Loucy (cell line): ENCODE measurements at regions not wholly inside any gene's neighbourhood (a gene's known extent, or its start where the extent isn't known, plus 50 kb on each side); places are given as distances from the start of the nearest gene placed in this dataset.

Experiments
- EZH2phosphoT487 ChIP-seq: fragments of 200-600 bp; IDR thresholded peaks from 2 replicates; pipeline ENCODE4 v1.6.1; 2018; ENCODE audit warnings: antibody characterized with exemption, mild to moderate bottlenecking, moderate library complexity, borderline replicate concordance
- TF ChIP-seq, protein P1 (sequence below): fragments of 200-600 bp; sonication (generic); conservative IDR thresholded peaks from 2 replicates; pipeline ENCODE4 v1.5.1; 2014; ENCODE audit warnings: mild to moderate bottlenecking, antibody characterized with exemption, low read length

DNA sequence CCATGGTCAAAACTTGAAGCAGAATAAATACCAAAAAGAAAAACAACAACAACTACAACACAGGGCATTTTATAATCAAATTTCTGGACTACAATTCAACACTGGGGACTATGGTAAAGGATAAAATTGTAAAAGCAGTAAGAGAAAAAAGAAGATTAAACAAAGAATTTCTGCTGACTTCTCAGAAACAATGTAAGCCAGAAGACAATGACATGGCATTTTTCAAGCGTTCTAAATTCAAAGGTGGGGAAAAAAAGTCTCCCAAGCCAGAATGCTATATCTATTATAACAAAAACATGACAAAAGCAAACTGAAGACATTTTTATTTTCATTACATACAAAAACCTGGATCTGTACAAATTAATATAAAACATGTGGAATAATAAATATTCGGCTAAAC lies 433.1 kb downstream of the NPHP4 start:
- TF ChIP-seq, protein P1, sequence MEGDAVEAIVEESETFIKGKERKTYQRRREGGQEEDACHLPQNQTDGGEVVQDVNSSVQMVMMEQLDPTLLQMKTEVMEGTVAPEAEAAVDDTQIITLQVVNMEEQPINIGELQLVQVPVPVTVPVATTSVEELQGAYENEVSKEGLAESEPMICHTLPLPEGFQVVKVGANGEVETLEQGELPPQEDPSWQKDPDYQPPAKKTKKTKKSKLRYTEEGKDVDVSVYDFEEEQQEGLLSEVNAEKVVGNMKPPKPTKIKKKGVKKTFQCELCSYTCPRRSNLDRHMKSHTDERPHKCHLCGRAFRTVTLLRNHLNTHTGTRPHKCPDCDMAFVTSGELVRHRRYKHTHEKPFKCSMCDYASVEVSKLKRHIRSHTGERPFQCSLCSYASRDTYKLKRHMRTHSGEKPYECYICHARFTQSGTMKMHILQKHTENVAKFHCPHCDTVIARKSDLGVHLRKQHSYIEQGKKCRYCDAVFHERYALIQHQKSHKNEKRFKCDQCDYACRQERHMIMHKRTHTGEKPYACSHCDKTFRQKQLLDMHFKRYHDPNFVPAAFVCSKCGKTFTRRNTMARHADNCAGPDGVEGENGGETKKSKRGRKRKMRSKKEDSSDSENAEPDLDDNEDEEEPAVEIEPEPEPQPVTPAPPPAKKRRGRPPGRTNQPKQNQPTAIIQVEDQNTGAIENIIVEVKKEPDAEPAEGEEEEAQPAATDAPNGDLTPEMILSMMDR: no peak
- TF ChIP-seq EZH2phosphoT487: no peak
